Nucleus accumbens (tissue), 56 donors: ENCODE measurements at regions not wholly inside any gene's neighbourhood (a gene's known extent, or its start where the extent isn't known, plus 50 kb on each side); places are given as distances from the start of the nearest gene placed in this dataset.
"Not testable (repeated sequence)": the region's sequence is repeated elsewhere in the genome, so short reads cannot be mapped to it uniquely, and the experiment has no call there.

Experiments
- DNase-seq, 56 donors: peaks; one replicate each; lab custom pipeline; 2025; lab: John Stamatoyannopoulos, UW

DNA sequence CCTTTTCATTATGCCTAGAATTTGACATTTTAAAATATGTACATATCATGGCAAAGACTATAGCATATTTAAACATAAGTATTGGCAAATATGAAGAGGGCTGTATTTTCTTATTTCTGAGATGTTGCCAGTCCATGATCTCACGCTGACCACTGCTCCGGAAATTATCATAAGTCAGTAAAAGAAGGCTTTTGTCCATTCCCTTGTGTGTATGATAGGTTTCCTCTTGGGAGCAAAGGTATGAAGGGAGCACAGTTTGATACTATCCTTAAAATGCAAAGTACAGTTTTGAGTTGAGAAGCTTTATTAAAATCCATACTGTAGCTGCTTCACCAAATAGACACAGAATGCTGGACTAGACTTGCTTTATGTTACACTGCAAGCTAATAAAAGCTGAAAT is 52.6 kb upstream of the AGA start:
- no peak for DNase-seq

DNA sequence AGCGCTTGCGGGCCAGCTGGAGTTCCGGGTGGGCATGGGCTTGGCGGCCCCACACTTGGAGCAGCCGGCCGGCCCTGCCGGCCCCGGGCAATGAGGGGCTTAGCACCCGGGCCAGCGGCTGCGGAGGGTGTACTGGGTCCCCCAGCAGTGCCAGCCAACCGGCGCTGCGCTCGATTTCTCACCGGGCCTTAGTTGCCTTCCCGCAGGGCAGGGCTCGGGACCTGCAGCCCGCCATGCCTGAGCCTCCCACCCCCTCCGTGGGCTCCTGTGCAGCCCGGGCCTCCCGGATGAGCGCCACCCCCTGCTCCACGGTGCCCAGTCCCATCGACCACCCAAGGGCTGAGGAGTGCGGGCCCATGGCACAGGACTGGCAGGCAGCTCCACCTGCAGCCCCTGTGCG is 53.4 kb upstream of the AGA start:
- not testable (repeated sequence) for DNase-seq

DNA sequence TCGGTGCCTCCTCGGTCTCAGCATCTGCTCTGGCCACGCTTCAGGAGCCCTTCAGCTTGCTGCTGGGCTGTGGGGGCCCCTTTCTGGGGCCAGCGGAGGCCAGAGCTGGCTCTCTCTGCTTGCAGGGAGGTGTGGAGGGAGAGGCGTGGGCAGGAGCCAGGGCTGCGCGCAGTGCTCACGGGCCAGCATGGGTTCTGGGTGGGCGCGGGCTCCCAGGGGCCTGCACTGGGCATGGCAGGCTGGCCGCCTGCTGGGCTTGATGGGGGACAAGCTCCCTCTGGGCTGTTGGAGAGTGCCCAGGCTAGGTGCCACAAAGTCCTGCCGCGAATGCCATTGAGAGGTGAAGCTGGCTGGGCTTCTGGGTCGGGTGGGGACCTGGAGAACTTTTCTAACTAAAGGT is 57.3 kb upstream of the AGA start:
- DNase-seq: no peak

DNA sequence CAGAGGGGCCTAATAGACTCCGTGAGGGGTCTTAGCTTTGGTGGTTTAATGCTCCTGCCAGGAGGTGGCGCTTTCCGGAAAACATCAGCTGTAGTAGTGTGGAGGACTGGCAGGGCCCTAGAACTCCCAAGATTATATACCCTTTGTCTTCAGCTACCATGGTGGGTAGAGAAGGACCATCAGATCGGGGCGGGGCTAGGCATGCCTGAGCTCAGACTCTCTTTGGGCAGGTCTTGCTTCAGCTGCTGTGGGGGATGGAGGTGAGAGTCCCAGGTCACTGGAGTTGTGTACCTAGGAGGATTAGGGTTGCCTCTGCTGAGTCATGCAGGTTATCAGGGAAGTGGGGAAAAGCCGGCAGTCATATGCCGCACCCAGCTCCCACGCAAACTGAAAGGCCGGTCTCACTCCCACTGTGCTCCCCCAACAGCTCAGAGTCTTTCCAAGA is 63.0 kb upstream of the AGA start:
- no peak for DNase-seq

DNA sequence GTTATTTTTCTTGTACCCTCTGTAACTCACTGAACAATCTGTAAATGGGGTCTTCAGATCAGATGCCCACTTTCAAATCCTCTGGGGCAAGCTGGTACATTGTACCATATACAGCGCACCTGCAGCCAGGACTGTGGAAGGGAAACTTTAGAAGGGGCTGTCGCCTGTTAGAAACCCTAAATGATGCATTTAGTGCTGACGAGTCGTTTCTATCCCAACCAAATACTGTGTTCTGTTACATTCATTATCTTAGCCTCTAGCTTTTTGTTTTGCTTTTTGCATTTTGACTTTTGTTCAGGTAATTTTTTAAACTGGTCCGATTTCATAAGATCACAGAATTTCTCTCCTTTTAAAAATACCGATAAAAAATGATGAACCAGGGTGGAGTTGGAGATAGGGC is 66.4 kb upstream of the AGA start:
- DNase-seq: no peak

DNA sequence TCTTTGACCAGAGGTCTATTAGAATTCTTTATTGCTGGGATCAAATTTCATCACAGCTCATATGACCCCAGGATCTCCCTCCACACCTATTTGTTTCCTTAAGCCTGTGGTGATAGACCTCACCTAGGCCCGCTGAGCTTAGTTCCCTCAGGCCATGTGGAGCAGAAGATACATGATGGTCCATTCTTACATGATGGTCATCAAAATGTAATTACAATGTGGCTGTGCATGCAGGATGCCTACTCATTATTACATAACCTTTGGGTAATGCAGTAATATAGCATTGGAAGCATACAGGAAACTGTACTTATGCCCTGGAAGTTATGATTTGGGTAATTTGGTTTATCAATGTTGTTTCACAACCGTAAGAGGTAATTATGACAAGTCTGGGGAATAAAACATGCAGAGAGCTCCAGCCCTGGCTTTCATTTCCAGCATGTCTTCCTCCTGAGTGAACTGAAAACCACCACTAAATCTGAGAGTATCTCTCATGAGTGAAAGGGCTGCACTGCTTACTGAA is 67.0 kb upstream of the AGA start:
- DNase-seq: no peak

DNA sequence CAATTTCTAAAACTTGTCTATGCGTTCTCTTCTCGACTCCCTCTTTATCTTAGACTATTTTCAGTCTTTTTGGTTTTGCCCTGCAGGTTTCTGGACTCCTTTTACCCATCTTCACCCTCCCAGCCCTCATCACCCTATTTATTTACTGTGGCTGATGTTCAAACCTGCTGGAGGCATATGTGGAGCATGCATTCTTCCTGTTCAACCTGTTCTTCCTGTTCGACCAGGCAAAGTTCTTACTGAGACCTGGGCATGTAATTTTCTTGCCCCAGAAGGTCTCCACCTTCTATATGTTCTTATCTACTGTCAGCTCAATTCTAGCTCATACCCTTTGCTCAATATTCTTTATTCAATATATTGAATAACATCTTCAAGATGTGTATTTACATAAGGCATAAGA is 69.4 kb upstream of the AGA start:
- DNase-seq: no peak

DNA sequence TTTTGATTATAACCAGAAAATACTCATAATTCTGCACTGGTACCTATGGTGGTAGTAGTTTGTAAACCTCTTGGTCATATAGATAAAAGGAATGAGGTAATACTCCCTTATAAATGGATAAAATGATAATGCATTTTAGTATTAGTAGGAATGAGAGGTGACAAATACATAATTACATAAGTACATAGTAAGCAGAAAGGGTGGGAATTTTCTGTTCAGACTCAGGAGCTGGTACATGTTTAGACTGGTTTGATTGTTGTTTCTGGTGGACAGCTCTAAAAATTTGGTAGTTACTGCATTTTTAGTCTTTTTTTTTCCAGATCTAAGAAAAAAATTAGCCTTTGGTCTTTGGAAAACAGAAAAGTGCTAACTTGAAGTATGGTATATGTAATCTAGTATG is 70.4 kb upstream of the AGA start:
- no peak for DNase-seq

DNA sequence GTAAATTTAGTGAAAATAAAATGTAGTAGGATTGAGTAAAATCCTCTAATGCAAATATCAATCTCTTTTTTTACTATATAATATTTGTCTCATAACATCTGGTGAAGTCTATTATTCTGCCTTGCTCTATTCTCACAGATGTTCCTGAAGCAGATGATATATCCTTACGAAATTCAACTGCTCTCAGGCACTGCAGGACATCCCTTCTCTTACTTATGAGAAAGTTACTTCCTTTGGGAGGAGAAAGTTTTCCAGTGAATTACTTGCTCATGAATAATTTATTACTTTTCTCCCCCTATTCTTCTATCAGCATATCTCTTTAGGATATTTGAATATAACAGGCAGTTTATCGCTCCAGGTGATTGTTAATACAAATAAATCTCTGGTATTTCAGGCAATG is 75.6 kb upstream of the AGA start:
- DNase-seq: no peak

DNA sequence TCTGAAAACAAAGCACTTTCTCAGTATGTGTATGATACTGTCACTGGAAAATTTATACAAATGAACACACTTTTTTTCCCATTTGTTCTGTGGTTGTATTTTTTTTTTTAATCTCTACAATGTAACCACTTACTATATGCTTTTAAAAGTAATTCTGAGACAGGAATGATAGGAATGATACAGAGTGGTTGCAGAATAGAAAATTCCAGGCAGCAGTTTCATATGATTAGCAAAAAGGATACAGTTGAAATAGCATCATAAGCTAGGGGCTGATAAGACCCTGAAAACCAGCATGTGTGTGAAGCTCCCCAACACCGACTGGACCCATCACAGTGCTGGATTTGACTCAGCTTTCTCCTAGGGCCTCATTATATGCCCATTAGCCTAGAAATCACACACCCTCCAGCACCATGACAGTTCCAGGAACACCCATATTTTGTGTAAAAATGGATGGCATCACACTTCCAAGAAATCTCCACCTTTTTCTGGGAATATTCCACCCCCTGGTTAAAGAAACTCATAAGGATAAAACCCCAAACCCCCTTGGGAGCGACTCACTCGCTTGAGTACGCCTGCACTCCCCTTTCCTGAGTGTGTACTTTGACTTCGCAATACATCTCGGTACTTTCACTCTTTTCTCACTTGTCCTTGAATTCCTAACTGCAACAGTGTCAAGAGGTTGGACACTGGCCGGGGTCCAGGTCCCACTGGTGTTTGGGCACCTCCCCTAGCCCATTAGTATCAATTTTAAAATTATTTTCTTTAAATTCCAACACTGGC is 77.4 kb upstream of the AGA start:
- no peak for DNase-seq

DNA sequence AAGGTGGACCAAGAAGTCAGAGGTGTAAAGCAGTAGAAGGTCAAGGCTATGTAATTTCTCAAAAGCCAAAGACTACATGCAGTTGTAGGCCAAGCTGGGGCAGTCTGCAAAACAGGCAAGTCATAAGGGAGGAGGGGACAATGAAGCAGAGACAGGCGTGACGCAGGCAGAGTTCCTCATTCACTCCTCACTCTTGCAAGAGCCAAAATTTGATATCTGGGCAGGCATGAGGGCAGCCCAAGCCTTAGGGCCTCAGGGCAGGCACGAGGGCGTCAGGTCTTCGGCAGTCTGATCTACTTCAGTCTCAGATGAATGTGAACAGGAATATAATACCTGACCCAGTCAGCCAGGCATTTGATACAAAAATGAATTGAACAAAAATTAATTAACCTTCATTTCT is 86.4 kb upstream of the AGA start:
- DNase-seq: no peak

DNA sequence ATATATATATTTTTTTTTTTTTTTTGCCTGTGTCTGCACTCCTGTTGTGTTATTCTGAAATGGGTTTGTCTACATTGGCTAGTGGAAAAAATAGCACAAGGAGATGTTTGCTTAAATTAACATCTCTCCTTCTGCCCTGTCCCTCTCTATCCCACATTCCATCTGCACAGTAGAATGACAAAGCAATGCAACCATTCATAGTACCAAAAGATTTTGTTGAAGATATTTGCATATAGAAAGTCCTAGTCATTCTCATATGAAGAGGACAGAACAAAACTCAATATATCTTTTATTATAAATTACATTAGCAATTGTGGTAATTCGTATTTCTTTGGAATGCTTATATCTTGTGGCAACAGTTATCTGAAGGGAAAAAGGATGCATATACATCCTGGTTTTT is 88.3 kb upstream of the AGA start:
- DNase-seq: no peak

DNA sequence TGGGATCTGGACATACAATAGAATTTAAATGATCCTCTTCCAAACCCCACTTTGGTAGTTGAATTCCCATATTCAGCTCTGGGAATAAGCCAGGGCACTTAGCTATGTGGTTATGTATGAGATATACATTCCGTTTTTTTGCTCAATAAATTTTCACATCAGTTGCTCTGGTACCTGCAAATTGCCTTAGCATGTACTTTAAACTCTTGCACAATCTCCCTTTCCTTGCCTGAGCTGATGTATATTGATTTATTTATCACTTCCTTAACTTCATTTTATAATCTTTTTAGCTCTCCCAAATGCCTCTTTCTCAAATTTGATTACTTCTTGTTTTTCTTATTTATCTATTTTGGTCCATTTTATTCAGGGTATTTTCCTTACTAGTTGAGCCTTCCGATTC is 90.1 kb upstream of the AGA start:
- no peak for DNase-seq

DNA sequence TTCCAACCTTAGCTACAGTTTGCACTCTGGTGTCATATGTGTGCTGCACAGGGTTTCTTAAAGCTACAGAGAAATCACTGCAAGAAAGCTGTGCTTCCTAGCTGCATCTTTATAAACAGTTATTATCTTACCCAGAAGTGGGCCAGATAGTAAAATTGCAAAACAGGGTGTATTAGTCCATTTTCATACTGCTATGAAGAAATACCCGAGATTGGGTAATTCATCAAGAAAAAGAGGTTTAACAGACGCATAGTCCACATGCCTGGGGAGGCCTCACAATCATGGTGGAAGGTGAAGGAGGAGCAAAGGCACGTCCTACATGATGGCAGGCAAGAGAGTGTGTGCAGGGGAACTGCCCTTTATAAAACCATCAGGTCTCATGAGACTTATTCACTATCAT is 92.6 kb upstream of the AGA start:
- DNase-seq: not testable (repeated sequence)

DNA sequence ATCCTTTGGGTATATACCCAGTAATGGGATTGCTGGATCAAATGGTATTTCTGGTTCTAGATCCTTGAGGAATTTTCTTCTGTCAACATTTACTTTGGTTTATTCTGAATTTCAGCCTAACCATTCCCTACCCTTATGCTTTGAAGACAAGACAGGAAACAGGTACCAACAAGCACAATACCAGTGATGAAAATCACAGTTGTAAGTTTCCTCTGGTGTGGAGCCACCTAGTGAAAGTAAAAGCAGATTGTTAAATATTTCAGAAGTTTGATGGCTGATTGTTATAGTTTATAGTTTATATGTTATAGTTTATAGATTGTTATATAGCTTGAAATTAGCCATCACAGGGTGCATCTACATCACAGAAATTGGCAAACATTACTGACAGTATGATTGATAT is 104.5 kb upstream of the AGA start:
- no peak for DNase-seq

DNA sequence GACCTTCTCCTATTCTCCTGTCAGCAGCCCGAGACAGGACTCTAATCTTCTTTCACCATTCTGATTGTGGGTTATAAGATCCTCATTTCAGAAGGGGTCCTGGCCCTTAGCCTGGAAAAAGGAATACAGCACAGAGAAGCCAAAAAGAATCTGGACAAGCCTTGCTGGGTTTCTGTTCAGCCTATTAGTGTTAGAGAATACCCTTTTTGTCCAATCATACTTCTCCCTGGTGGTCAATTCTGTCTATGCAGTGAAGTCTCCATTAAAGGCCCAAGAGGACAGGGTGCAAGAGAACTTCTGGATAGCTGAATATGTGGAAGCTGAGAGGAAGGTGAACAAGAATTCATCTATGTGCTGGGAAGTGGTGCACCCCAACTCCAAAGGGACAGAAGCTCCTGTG is 105.7 kb upstream of the AGA start:
- DNase-seq: no peak

DNA sequence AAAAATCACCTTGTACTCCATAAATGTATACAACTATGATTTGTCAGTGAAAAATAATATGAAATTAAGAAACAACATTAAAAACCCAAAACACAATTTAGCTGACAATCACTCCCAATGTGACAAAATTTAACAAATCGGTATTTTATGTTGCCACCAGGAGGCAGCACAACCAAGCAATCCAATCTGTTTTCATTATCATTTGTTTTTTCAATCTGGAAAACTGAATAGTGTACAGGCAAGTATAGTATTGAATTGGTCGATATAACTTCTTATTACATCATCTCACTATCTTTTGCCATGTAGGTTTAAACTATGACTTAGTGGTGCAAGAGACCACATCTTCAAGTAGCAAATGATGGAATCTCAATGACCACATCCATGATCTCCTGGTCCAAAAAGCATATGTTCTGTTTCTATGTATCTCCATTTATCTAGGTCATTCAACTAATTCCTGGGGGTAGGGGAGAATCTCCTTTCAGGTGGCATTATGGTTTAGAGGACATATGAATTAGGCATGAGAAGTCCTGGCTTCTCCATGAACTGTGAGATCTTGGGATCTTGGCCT is 112.9 kb upstream of the AGA start:
- DNase-seq: peak in 2 of 56 donors; percentile 1 to 2

DNA sequence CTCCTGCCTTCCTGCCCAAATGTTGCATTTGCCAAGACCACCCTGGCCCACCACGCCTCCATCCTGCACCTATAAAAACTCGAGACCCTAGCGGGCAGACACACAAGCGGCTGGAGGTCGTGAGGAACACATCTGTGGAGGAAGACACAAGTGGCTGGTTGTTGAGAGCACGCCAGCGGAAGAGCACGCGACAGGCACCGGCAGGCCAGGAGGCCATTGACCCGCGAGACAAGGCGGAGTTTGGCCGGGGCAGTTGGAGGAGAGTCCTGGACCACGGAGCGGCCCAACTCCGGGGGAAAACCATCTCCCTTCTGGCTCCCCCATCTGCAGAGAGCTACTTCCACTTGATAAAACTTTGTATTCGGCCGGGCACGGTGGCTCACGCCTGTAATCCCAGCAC is 115.2 kb upstream of the AGA start:
- no peak for DNase-seq

DNA sequence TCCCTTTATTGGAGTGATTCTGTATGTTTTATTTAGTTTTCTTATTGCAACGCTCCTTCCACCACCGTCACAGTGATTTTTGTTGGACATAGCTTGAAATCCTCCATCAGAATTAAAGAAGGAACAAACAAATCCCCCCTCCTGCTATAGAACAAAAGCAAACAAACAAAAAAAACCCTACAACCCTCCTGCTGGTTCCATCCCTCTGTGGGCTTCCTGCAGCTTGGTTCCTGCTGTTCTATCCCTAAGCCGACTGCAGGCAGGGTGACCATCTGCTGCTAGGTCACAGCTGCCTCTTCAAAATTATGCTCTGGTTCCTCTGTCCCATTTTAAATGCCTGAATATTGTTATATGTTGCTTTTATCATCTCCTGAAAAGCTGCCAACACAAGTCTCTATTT is 116.8 kb upstream of the AGA start:
- DNase-seq: no peak

DNA sequence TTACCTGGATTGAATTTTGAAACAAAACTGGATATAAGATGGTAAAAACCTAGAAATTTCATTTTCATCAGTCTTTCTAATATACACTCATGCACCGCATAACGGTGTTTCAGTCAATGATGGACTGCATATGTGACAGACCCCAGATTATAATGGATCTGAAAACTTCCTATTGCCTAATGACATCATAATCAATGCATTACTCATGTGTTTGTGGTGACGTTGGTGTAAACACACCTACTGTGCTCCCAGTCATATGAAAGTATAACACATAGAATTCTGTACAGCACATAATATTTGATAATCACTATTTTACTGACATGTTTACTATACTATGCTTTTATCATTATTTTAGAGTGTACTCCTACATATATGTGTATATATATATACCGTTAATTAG is 119.9 kb upstream of the AGA start:
- DNase-seq: no peak

DNA sequence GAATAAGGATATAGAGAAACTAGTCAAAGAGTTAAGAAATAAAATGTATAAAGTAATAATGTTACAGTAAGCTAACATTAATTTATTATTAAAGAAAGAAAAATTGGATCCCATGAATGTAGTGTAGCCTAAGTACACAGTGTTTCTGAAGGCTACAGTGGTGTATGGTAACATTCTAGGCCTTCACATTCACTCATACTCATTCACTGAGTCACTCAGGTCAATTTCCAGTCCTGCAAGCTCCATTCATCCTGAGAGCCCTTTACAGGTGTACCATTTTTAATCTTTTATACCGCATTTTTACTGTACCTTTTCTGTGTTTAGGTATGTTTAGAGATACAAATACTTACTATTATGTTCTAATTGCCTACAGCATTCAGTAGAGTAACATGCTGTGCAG is 120.6 kb upstream of the AGA start:
- DNase-seq: no peak

DNA sequence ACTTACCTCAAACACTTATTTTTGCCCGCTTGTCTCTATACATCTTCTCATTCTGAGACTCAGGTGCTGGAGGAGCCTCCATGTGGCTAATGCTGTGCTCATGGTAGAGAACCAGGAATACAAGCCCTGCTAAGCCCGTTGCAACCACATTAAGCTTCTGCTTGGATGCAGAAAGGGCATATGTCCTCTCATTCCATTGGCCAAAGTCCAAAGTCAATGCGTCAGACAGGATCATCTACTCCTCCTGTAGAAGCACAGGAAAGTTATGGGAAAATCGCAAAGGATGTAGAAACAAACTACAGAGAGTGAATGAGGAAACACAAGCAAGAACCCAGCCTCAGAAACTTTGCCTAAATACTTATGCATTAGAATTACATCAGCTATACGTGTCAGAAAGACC is 124.5 kb upstream of the AGA start:
- no peak for DNase-seq

DNA sequence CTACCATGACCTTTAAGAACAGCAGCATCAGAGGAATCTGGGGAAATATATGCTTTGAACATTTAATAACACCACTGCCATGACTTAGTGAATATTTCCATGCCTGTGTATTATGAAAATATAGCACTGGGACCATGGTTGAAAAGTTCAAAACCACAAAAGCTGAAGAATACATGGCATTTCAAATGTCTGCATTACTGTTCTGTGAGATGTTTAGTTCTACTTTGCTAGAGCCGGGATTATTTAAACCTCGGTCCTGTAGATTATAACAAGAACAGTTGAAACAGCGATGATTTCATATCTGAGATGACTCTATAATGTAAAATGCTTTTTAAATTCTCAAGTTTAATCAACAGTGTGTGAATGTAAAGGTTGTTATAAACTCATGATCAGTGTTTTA is 126.7 kb upstream of the AGA start:
- DNase-seq: no peak
